Activated naive CD4-positive, alpha-beta T cell treated with anti-CD3 and anti-CD28 coated beads, Interleukin-2, amount 50 U/mL, for 72 hours (primary cell): ENCODE measurements at regions not wholly inside any gene's neighbourhood (a gene's known extent, or its start where the extent isn't known, plus 50 kb on each side); places are given as distances from the start of the nearest gene placed in this dataset.

Experiments
- ATAC-seq, 2 donors: fragments of 150-1000 bp; cut with Tn5 transposase; 2 replicates each; pipeline ENCODE4 v1.10.0; 2021; ENCODE audit warnings: mild to moderate bottlenecking in 2 of 2, moderate library complexity in 2 of 2
- DNase-seq, 2 donors: peaks; one replicate each; pipeline ENCODE4 v3.0.0; 2021 to 2022; ENCODE audit warnings: low spot score in 2 of 2
- H3K27ac Mint-ChIP-seq, 2 donors: one replicate each; pipeline ENCODE4 v1.8.0; 2022; ENCODE audit warnings: mild to moderate bottlenecking in 2 of 2, mixed read lengths in 2 of 2
- H3K36me3 Mint-ChIP-seq, 2 donors: one replicate each; pipeline ENCODE4 v1.8.0; 2022; ENCODE audit warnings: mixed read lengths in 2 of 2
- H3K9me3 Mint-ChIP-seq, 2 donors: one replicate each; pipeline ENCODE4 v1.8.0; 2022; ENCODE audit warnings: mixed read lengths in 2 of 2

GRCh38 chr3:56902468-56903160 lies 100.9 kb upstream of the ARHGEF3 start:
- peaks cover 4 to 5% of the 10 kb centered on the region in 2 donors for H3K36me3 Mint-ChIP-seq
- DNase-seq (no peak), ATAC-seq (peak in 1 of 2 donors; percentile 33)
- peak overlapping the region in 1 of 2 donors; percentile 22 for H3K27ac Mint-ChIP-seq
- H3K9me3 Mint-ChIP-seq, result no peaks in the 10 kb centered on the region

GRCh38 chr3:56900801-56901200 lies 99.1 kb upstream of the ARHGEF3 start:
- Mint-ChIP-seq H3K9me3 (no peaks in the 10 kb centered on the region), H3K27ac (peak overlapping the region in 1 of 2 donors; percentile 23), H3K36me3 (peaks cover 4 to 5% of the 10 kb centered on the region in 2 donors)
- no peak for DNase-seq
- ATAC-seq, result peak; percentile 53 to 61

- peak overlapping the region in 1 of 2 donors; percentile 17 for H3K27ac Mint-ChIP-seq
- ATAC-seq (no peak), DNase-seq (no peak)
- peaks cover 4 to 5% of the 10 kb centered on the region in 2 donors for H3K36me3 Mint-ChIP-seq
- H3K9me3 Mint-ChIP-seq, result no peaks in the 10 kb centered on the region
These were observed 98.1 kb upstream of the ARHGEF3 start for GRCh38 chr3:56899851-56900250.

GRCh38 chr3:56899078-56899477 lies 97.3 kb upstream of the ARHGEF3 start:
- ATAC-seq (no peak), DNase-seq (no peak)
- Mint-ChIP-seq H3K36me3 (peaks cover 4 to 5% of the 10 kb centered on the region in 2 donors), H3K9me3 (no peaks in the 10 kb centered on the region), H3K27ac (no peak overlapping the region)

- Mint-ChIP-seq H3K36me3 (peaks cover 0 to 5% of the 10 kb centered on the region in 2 donors), H3K9me3 (no peaks in the 10 kb centered on the region), H3K27ac (no peak overlapping the region)
- ATAC-seq (no peak), DNase-seq (no peak)
These were observed 94.6 kb upstream of the ARHGEF3 start for GRCh38 chr3:56896357-56896756.

GRCh38 chr3:56894881-56895431 lies 93.2 kb upstream of the ARHGEF3 start:
- no peak overlapping the region for H3K27ac Mint-ChIP-seq
- peaks cover 0 to 5% of the 10 kb centered on the region in 2 donors for H3K36me3 Mint-ChIP-seq
- ATAC-seq, result peak; percentile 75 to 94
- H3K9me3 Mint-ChIP-seq, result no peaks in the 10 kb centered on the region
- peak in 1 of 2 donors; percentile 29 for DNase-seq

- ATAC-seq, result no peak
- Mint-ChIP-seq H3K9me3 (no peaks in the 10 kb centered on the region), H3K36me3 (no peaks in the 10 kb centered on the region), H3K27ac (peak overlapping the region in 1 of 2 donors; percentile 10)
- no peak for DNase-seq
These were observed 88.8 kb upstream of the ARHGEF3 start for GRCh38 chr3:56890448-56891091.

GRCh38 chr3:56889131-56889530 lies 87.4 kb upstream of the ARHGEF3 start:
- Mint-ChIP-seq H3K9me3 (no peaks in the 10 kb centered on the region), H3K36me3 (peaks cover 0 to 3% of the 10 kb centered on the region in 2 donors), H3K27ac (no peak overlapping the region)
- no peak for DNase-seq
- no peak for ATAC-seq

- Mint-ChIP-seq H3K36me3 (peaks cover 0 to 6% of the 10 kb centered on the region in 2 donors), H3K9me3 (no peaks in the 10 kb centered on the region), H3K27ac (peak overlapping the region; percentile 41 to 77)
- DNase-seq (no peak), ATAC-seq (peak; percentile 69 to 78)
These were observed 85.8 kb upstream of the ARHGEF3 start for GRCh38 chr3:56887402-56888025.

GRCh38 chr3:56886314-56886713 lies 84.6 kb upstream of the ARHGEF3 start:
- ATAC-seq (peak in 1 of 2 donors; percentile 3), DNase-seq (no peak)
- no peaks in the 10 kb centered on the region for H3K9me3 Mint-ChIP-seq
- peak overlapping the region; percentile 67 to 77 for H3K27ac Mint-ChIP-seq
- H3K36me3 Mint-ChIP-seq, result peaks cover 0 to 14% of the 10 kb centered on the region in 2 donors

- ATAC-seq, result peak; percentile 67
- DNase-seq, result no peak
- Mint-ChIP-seq H3K36me3 (peaks cover 0 to 18% of the 10 kb centered on the region in 2 donors), H3K27ac (peak overlapping the region; percentile 67 to 77), H3K9me3 (no peaks in the 10 kb centered on the region)
These were observed 84.1 kb upstream of the ARHGEF3 start for GRCh38 chr3:56885879-56886278.

- peak overlapping the region in 1 of 2 donors; percentile 22 for H3K27ac Mint-ChIP-seq
- H3K36me3 Mint-ChIP-seq, result peaks cover 0 to 20% of the 10 kb centered on the region in 2 donors
- DNase-seq, result no peak
- ATAC-seq, result no peak
- no peaks in the 10 kb centered on the region for H3K9me3 Mint-ChIP-seq
These were observed 83.7 kb upstream of the ARHGEF3 start for GRCh38 chr3:56885453-56885852.

- no peak for ATAC-seq
- DNase-seq, result no peak
- H3K36me3 Mint-ChIP-seq, result peaks cover 0 to 20% of the 10 kb centered on the region in 2 donors
- H3K9me3 Mint-ChIP-seq, result no peaks in the 10 kb centered on the region
- no peak overlapping the region for H3K27ac Mint-ChIP-seq
These were observed 82.6 kb upstream of the ARHGEF3 start for GRCh38 chr3:56884387-56884786.

- peaks cover 0 to 20% of the 10 kb centered on the region in 2 donors for H3K36me3 Mint-ChIP-seq
- H3K9me3 Mint-ChIP-seq, result no peaks in the 10 kb centered on the region
- DNase-seq, result no peak
- no peak overlapping the region for H3K27ac Mint-ChIP-seq
- ATAC-seq, result no peak
These were observed 82.1 kb upstream of the ARHGEF3 start for GRCh38 chr3:56883828-56884227.

- DNase-seq, result no peak
- ATAC-seq, result no peak
- Mint-ChIP-seq H3K9me3 (no peaks in the 10 kb centered on the region), H3K27ac (peak overlapping the region in 1 of 2 donors; percentile 9), H3K36me3 (peaks cover 0 to 20% of the 10 kb centered on the region in 2 donors)
These were observed 81.1 kb upstream of the ARHGEF3 start for GRCh38 chr3:56882896-56883295.

- H3K36me3 Mint-ChIP-seq, result peaks cover 0 to 20% of the 10 kb centered on the region in 2 donors
- ATAC-seq (no peak), DNase-seq (no peak)
- H3K9me3 Mint-ChIP-seq, result no peaks in the 10 kb centered on the region
- H3K27ac Mint-ChIP-seq, result no peak overlapping the region
These were observed 80.1 kb upstream of the ARHGEF3 start for GRCh38 chr3:56881841-56882240.
